H9 (cell line): ENCODE measurements at regions not wholly inside any gene's neighbourhood (a gene's known extent, or its start where the extent isn't known, plus 50 kb on each side); places are given as distances from the start of the nearest gene placed in this dataset.

ENCODE experiments used
- DNase-seq: peaks from one replicate; pipeline ENCODE4 v3.0.0-alpha.2; 2017
- H2AFZ ChIP-seq: one replicate; pipeline ENCODE4 v1.6.1; 2013; ENCODE audit warnings: mild to moderate bottlenecking, low read length, control low read depth, moderate library complexity
- H2AK5ac ChIP-seq: 2 replicates; pipeline ENCODE4 v1.6.1; 2013; ENCODE audit warnings: low read length, control low read depth, mixed read lengths; ENCODE audit not compliant: insufficient read length
- H2BK120ac ChIP-seq: one replicate; pipeline ENCODE4 v1.6.1; 2013; ENCODE audit warnings: low read depth, mild to moderate bottlenecking, low read length, control low read depth, inconsistent platforms; ENCODE audit not compliant: poor library complexity, severe bottlenecking
- H2BK12ac ChIP-seq: 2 replicates; pipeline ENCODE4 v1.6.1; 2013; ENCODE audit warnings: low read length, control low read depth, mixed read lengths, low read depth; ENCODE audit not compliant: insufficient read length
- H2BK15ac ChIP-seq: 2 replicates; pipeline ENCODE4 v1.6.1; 2013; ENCODE audit warnings: low read depth, low read length, control low read depth
- H2BK20ac ChIP-seq: one replicate; pipeline ENCODE4 v1.6.1; 2013; ENCODE audit warnings: low read depth, mild to moderate bottlenecking, low read length, control low read depth, inconsistent platforms; ENCODE audit not compliant: poor library complexity, severe bottlenecking
- H2BK5ac ChIP-seq: 2 replicates; pipeline ENCODE4 v1.6.1; 2013; ENCODE audit warnings: low read length, control low read depth, mixed read lengths; ENCODE audit not compliant: insufficient read length
- H3K14ac ChIP-seq: 2 replicates; pipeline ENCODE4 v1.6.1; 2013; ENCODE audit warnings: low read length, control low read depth; ENCODE audit not compliant: insufficient read depth
- H3K18ac ChIP-seq: 2 replicates; pipeline ENCODE4 v1.6.1; 2013; ENCODE audit warnings: low read depth, mild to moderate bottlenecking, mixed read lengths, low read length, control low read depth; ENCODE audit not compliant: insufficient read length
- H3K23ac ChIP-seq: 2 replicates; pipeline ENCODE4 v1.6.1; 2013; ENCODE audit warnings: low read length, control low read depth, mixed read lengths, low read depth; ENCODE audit not compliant: insufficient read length
- H3K23me2 ChIP-seq: 2 replicates; pipeline ENCODE4 v1.6.1; 2013; ENCODE audit warnings: low read depth, mild to moderate bottlenecking, mixed read lengths, low read length, control low read depth; ENCODE audit not compliant: insufficient read length, poor library complexity, severe bottlenecking
- H3K27ac ChIP-seq: 2 replicates; pipeline ENCODE4 v1.5.1; 2013; ENCODE audit warnings: low read length, control low read depth, mixed read lengths, low read depth; ENCODE audit not compliant: insufficient read length
- H3K27me3 ChIP-seq: 2 replicates; pipeline ENCODE4 v1.6.1; 2013; ENCODE audit warnings: low read length, control low read depth, inconsistent platforms; ENCODE audit not compliant: insufficient read depth
- H3K4ac ChIP-seq: 2 replicates; pipeline ENCODE4 v1.6.1; 2013; ENCODE audit warnings: low read depth, mild to moderate bottlenecking, control low read depth, inconsistent platforms, low read length, moderate library complexity
- H3K4me1 ChIP-seq: 2 replicates; pipeline ENCODE4 v1.6.1; 2013; ENCODE audit warnings: low read length, control low read depth, inconsistent platforms; ENCODE audit not compliant: insufficient read depth
- H3K4me2 ChIP-seq: 2 replicates; pipeline ENCODE4 v1.6.1; 2013; ENCODE audit warnings: low read length, control low read depth, mixed read lengths; ENCODE audit not compliant: insufficient read length, insufficient read depth
- H3K56ac ChIP-seq: 2 replicates; pipeline ENCODE4 v1.6.1; 2013; ENCODE audit warnings: low read depth, mild to moderate bottlenecking, mixed read lengths, low read length, control low read depth; ENCODE audit not compliant: insufficient read length
- H3K79me1 ChIP-seq: 2 replicates; pipeline ENCODE4 v1.6.1; 2013; ENCODE audit warnings: low read depth, mild to moderate bottlenecking, moderate library complexity, low read length, control low read depth, inconsistent platforms; ENCODE audit not compliant: insufficient read depth, poor library complexity, severe bottlenecking
- H3K79me2 ChIP-seq: 2 replicates; pipeline ENCODE4 v1.6.1; 2013; ENCODE audit warnings: low read length, control low read depth, inconsistent platforms; ENCODE audit not compliant: insufficient read depth
- H3K9ac ChIP-seq: 2 replicates; pipeline ENCODE4 v1.6.1; 2013; ENCODE audit warnings: low read length, control low read depth, mixed read lengths; ENCODE audit not compliant: insufficient read length; ENCODE audit errors: extremely low read depth
- H3K9me3 ChIP-seq: one replicate; pipeline ENCODE4 v1.6.1; 2013; ENCODE audit warnings: low read depth, low read length, inconsistent platforms; ENCODE audit not compliant: control insufficient read depth
- H3T11ph ChIP-seq: one replicate; pipeline ENCODE4 v1.6.1; 2013; ENCODE audit warnings: mild to moderate bottlenecking, low read length, control low read depth, inconsistent platforms
- H4K20me1 ChIP-seq: one replicate; pipeline ENCODE4 v1.6.1; 2013; ENCODE audit not compliant: control insufficient read depth, insufficient read length, insufficient read depth
- H4K5ac ChIP-seq: 2 replicates; pipeline ENCODE4 v1.6.1; 2013; ENCODE audit warnings: low read depth, mild to moderate bottlenecking, mixed read lengths, low read length, control low read depth; ENCODE audit not compliant: insufficient read length
- H4K8ac ChIP-seq: replicated peaks from 2 replicates; pipeline ENCODE4 v1.6.1; 2013; ENCODE audit warnings: low read length, control low read depth, mixed read lengths, low read depth; ENCODE audit not compliant: insufficient read length
- H4K91ac ChIP-seq: 2 replicates; pipeline ENCODE4 v1.6.1; 2013; ENCODE audit warnings: low read depth, mild to moderate bottlenecking, moderate library complexity, mixed read lengths, low read length, control low read depth; ENCODE audit not compliant: insufficient read length
- H3K27ac Mint-ChIP-seq, 3 experiments: 2 replicates in 2 of 3; 3 replicates in 1 of 3; pipeline ENCODE4 v1.8.0; 2020 to 2021; ENCODE audit warnings: mixed read lengths in 3 of 3, mild to moderate bottlenecking in 1 of 3, moderate library complexity in 1 of 3
- H3K27me3 Mint-ChIP-seq: 2 replicates; pipeline ENCODE4 v1.8.0; 2021; ENCODE audit warnings: low read depth, mild to moderate bottlenecking, moderate library complexity, mixed read lengths
- H3K36me3 Mint-ChIP-seq, 3 experiments: 2 replicates in 2 of 3; 3 replicates in 1 of 3; pipeline ENCODE4 v1.8.0; 2020 to 2021; ENCODE audit warnings: low read depth in 3 of 3, mixed read lengths in 3 of 3; ENCODE audit not compliant: insufficient read depth in 1 of 3
- H3K4me1 Mint-ChIP-seq, 2 experiments: 2 replicates each; pipeline ENCODE4 v1.8.0; 2020; ENCODE audit warnings: mixed read lengths in 2 of 2
- H3K4me3 Mint-ChIP-seq, 2 experiments: 2 replicates in 1 of 2; 3 replicates in 1 of 2; pipeline ENCODE4 v1.8.0; 2020 to 2021; ENCODE audit warnings: mild to moderate bottlenecking in 2 of 2, mixed read lengths in 2 of 2, moderate library complexity in 1 of 2
- H3K9me3 Mint-ChIP-seq, 2 experiments: 2 replicates in 1 of 2; 3 replicates in 1 of 2; pipeline ENCODE4 v1.8.0; 2020; ENCODE audit warnings: mild to moderate bottlenecking in 2 of 2, mixed read lengths in 2 of 2, moderate library complexity in 1 of 2
- CTCF ChIP-seq: fragments of 200-600 bp; sonication (generic); conservative IDR thresholded peaks from 3 replicates; pipeline ENCODE4 v1.8.0; 2021; ENCODE audit warnings: antibody characterized with exemption, mild to moderate bottlenecking
- WGBS: extraction: QIAGEN DNeasy Blood & Tissue Kit; methylation state at CpG from one replicate; pipeline ENCODE4 v1.1.7; 2013; ENCODE audit warnings: missing lambda C conversion rate, low lambda C conversion rate, mixed read lengths; ENCODE audit not compliant: insufficient read length; ENCODE audit errors: extremely low coverage; 5-methylcytosine and 5-hydroxymethylcytosine counted together

- no peak overlapping the region for H4K91ac ChIP-seq
- no peak overlapping the region for H3K27ac Mint-ChIP-seq
These were observed 185.7 kb upstream of the AUTS2 start for GRCh38 chr7:69412331-69413146.

More at GRCh38 chr7:69412331-69413146, 185.7 kb upstream of the AUTS2 start:
- no peak overlapping the region for H3K56ac ChIP-seq
- H3K14ac ChIP-seq: 0 out of 2 replicates have a peak overlapping the region, but pooled peaks have one; percentile 47
- Mint-ChIP-seq H3K27me3 (peaks cover 6% of the 10 kb centered on the region), H3K4me1 (no peaks in the 10 kb centered on the region), H3K9me3 (peaks cover 5 to 7% of the 10 kb centered on the region in 2 experiments), H3K36me3 (peaks cover 0 to 7% (median 0%) of the 10 kb centered on the region in 3 experiments; a peak in 2 of 7 replicates), H3K4me3 (no peak overlapping the region)
- no peak overlapping the region for H4K5ac ChIP-seq
- no peak overlapping the region for H3T11ph ChIP-seq
- no peaks in the 10 kb centered on the region for H3K27me3 ChIP-seq
- peak overlapping the region; percentile 60 for H2BK20ac ChIP-seq
- no peaks in the 10 kb centered on the region for H3K79me1 ChIP-seq
- no peaks in the 10 kb centered on the region for H4K20me1 ChIP-seq
- no peak overlapping the region for H3K4ac ChIP-seq
- H3K18ac ChIP-seq: no peak overlapping the region
- no peaks in the 10 kb centered on the region for H3K9me3 ChIP-seq
- DNase-seq: no peak
- TF ChIP-seq CTCF: no peak
- no peak overlapping the region for H2AK5ac ChIP-seq
- no peak overlapping the region for H2BK120ac ChIP-seq
- H2BK15ac ChIP-seq: no peak overlapping the region
- H3K4me2 ChIP-seq: no peak overlapping the region
- peaks cover 3% of the 10 kb centered on the region for H3K23me2 ChIP-seq
- H3K27ac ChIP-seq: no peak overlapping the region
- WGBS: no CpG with 5 or more reads among the region's 9 CpGs
- no peak overlapping the region for H3K23ac ChIP-seq
- H2BK5ac ChIP-seq: no peak overlapping the region
- no peak overlapping the region for H4K8ac ChIP-seq
- no peak overlapping the region for H2BK12ac ChIP-seq
- H2AFZ ChIP-seq: peak overlapping the region; percentile 16
- no peaks in the 10 kb centered on the region for H3K79me2 ChIP-seq
- no peaks in the 10 kb centered on the region for H3K4me1 ChIP-seq
- no peak overlapping the region for H3K9ac ChIP-seq
